Kidney epithelial cell (primary cell): ENCODE measurements at regions not wholly inside any gene's neighbourhood (a gene's known extent, or its start where the extent isn't known, plus 50 kb on each side); places are given as distances from the start of the nearest gene placed in this dataset.

Source experiments
- DNase-seq: peaks from one replicate; pipeline ENCODE4 v3.0.0-alpha.2; 2010; ENCODE audit warnings: low read depth
- H3K27me3 ChIP-seq: 2 replicates; pipeline ENCODE4 v1.6.0; 2011; ENCODE audit warnings: low read length; ENCODE audit not compliant: control insufficient read depth, insufficient read depth
- H3K36me3 ChIP-seq: 2 replicates; pipeline ENCODE4 v1.5.1; 2011; ENCODE audit warnings: low read length; ENCODE audit not compliant: control insufficient read depth, insufficient read depth
- H3K4me3 ChIP-seq: 2 replicates; pipeline ENCODE4 v1.5.1; 2011; ENCODE audit warnings: low read depth, mild to moderate bottlenecking, control low read depth, low read length
- TF ChIP-seq, protein P1 (sequence below): IDR thresholded peaks from 2 replicates; pipeline ENCODE4 v1.5.1; 2011; ENCODE audit warnings: mild to moderate bottlenecking, moderate library complexity, low read length, control low read depth, inconsistent platforms; ENCODE audit not compliant: insufficient read depth, poor library complexity, severe bottlenecking

DNA sequence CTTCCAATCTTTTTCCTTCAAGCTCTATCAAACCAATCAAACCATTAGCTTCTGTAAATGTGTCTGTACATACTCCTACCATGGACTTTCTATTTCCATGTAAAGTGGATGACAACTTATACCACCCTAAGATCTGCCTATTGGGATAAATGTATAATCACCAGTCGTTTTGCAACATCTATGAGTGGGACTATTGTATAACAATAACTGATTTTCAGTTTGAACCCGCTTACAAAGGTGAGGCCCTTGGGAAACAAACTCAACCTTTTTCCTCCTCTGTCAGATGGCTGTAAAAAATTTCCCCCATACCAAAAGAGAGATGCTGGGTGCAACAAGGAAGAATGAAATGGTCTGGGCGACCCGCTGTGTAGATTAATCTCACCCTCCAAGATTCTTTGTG, 399.1 kb upstream of the ADAMTS5 start:
- Histone ChIP-seq H3K27me3 (no peaks in the 10 kb centered on the region), H3K36me3 (no peaks in the 10 kb centered on the region), H3K4me3 (no peak overlapping the region)
- no peak for DNase-seq
- TF ChIP-seq, protein P1, sequence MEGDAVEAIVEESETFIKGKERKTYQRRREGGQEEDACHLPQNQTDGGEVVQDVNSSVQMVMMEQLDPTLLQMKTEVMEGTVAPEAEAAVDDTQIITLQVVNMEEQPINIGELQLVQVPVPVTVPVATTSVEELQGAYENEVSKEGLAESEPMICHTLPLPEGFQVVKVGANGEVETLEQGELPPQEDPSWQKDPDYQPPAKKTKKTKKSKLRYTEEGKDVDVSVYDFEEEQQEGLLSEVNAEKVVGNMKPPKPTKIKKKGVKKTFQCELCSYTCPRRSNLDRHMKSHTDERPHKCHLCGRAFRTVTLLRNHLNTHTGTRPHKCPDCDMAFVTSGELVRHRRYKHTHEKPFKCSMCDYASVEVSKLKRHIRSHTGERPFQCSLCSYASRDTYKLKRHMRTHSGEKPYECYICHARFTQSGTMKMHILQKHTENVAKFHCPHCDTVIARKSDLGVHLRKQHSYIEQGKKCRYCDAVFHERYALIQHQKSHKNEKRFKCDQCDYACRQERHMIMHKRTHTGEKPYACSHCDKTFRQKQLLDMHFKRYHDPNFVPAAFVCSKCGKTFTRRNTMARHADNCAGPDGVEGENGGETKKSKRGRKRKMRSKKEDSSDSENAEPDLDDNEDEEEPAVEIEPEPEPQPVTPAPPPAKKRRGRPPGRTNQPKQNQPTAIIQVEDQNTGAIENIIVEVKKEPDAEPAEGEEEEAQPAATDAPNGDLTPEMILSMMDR: no peak

DNA sequence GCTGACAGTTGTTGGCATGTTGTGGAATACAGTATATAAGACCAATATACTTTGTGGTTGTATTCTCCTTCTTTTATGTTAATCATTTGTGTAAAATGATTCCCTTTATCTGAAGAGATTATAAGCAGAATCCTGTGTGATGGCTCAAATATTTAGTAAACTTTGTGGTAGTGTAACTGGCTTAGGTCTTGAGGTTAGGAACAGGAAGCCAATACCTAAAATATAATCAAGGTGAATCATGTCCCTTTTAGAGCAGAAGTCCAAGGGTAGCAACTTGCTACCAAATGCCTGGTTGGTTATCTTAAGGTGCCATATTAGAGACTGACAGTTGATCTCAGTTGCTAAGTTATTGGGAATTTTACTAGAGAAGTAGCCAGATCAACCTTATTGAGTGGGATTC, 398.5 kb upstream of the ADAMTS5 start:
- no peak overlapping the region for H3K4me3 ChIP-seq
- no peaks in the 10 kb centered on the region for H3K27me3 ChIP-seq
- H3K36me3 ChIP-seq: no peaks in the 10 kb centered on the region
- no peak for DNase-seq
- TF ChIP-seq, protein P1: no peak

- DNase-seq: no peak
- H3K4me3 ChIP-seq: no peak overlapping the region
- H3K27me3 ChIP-seq: no peaks in the 10 kb centered on the region
- no peaks in the 10 kb centered on the region for H3K36me3 ChIP-seq
- TF ChIP-seq, protein P1: no peak
Observed at GRCh38 chr21:27363719-27364477, 397.0 kb upstream of the ADAMTS5 start.

- H3K36me3 ChIP-seq: no peaks in the 10 kb centered on the region
- H3K4me3 ChIP-seq: no peak overlapping the region
- H3K27me3 ChIP-seq: no peaks in the 10 kb centered on the region
- TF ChIP-seq, protein P1: no peak
- no peak for DNase-seq
Observed at GRCh38 chr21:27362249-27362648, 395.4 kb upstream of the ADAMTS5 start.

GRCh38 chr21:27359141-27359540, 392.3 kb upstream of the ADAMTS5 start:
- H3K4me3 ChIP-seq: no peak overlapping the region

More at GRCh38 chr21:27359141-27359540, 392.3 kb upstream of the ADAMTS5 start:
- no peaks in the 10 kb centered on the region for H3K36me3 ChIP-seq
- DNase-seq: no peak
- TF ChIP-seq, protein P1: no peak
- no peaks in the 10 kb centered on the region for H3K27me3 ChIP-seq
